ENCODE measurements at regions not wholly inside any gene's neighbourhood (a gene's known extent, or its start where the extent isn't known, plus 50 kb on each side); places are given as distances from the start of the nearest gene placed in this dataset.

DNA sequence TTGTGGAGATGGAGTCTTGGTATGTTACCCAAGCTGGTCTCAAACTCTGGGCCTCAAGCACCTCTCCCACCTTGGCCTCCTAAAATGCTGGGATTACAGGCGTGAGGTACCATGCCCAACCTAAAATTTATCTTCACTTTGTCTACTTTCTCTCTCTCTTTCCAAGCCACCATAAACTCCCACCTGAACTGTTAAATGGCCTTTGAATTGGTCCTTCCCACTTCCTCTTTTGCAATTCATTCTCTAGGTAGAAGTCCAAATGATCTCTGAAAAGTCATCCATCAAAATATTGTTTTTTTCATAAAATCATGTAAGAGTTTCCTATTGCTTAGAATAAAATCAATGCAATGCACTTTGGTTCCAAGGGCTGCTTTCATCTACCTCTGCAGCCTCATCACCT, 90.1 kb upstream of the CELF2 start:
- H3K27ac Mint-ChIP-seq (ENCODE audit: unreplicated experiment), result no peak overlapping the region
- no peak for DNase-seq (ENCODE audit: low spot score)
- H3K9me3 Mint-ChIP-seq (ENCODE audit: unreplicated experiment), result no peaks in the 10 kb centered on the region
- TF ChIP-seq, protein P1, sequence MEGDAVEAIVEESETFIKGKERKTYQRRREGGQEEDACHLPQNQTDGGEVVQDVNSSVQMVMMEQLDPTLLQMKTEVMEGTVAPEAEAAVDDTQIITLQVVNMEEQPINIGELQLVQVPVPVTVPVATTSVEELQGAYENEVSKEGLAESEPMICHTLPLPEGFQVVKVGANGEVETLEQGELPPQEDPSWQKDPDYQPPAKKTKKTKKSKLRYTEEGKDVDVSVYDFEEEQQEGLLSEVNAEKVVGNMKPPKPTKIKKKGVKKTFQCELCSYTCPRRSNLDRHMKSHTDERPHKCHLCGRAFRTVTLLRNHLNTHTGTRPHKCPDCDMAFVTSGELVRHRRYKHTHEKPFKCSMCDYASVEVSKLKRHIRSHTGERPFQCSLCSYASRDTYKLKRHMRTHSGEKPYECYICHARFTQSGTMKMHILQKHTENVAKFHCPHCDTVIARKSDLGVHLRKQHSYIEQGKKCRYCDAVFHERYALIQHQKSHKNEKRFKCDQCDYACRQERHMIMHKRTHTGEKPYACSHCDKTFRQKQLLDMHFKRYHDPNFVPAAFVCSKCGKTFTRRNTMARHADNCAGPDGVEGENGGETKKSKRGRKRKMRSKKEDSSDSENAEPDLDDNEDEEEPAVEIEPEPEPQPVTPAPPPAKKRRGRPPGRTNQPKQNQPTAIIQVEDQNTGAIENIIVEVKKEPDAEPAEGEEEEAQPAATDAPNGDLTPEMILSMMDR (IDR thresholded peaks at IDR 0.05; ENCODE audit: unreplicated experiment), result no peak
- H3K4me3 Mint-ChIP-seq (ENCODE audit: unreplicated experiment), result no peak overlapping the region
- no peaks in the 10 kb centered on the region for H3K27me3 Mint-ChIP-seq (ENCODE audit: unreplicated experiment)
- H3K36me3 Mint-ChIP-seq (ENCODE audit: low read depth, unreplicated experiment), result no peaks in the 10 kb centered on the region
- no peaks in the 10 kb centered on the region for H3K4me1 Mint-ChIP-seq (ENCODE audit: unreplicated experiment)

DNA sequence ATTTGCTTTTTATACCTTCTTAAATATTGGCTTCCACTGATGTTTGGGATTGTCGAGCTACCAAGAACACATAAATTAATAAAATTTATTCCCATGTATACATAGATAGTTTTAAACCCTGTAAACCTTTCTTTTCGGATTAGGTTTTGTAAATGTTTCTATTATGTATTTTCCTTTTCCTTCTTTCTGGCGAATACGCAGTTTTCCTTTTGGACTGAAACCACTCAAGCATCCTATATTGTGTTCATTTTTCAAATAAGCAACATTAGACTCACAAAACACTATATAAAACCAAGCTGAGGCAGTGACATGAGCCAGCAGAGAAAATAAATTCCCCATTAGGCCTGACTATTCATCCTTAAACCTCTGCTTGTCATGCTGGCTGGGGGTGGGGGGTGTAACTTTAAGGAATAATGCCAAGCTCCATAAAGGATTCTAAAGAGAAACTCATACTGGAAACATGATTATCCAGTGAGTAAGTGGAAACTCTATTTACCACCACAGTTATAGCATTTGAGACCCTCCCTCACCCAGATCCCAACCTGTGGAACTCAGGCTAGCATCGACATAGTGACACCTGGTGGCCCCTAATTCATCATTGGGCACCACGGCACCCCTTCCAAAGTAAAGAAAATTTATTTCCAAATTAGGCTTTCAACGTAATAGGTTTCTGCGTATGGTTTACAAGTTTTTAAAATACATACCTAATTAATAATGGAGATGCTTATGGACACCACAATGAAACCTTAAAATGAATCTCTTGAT, 86.5 kb upstream of the CELF2 start:
- H3K36me3 Mint-ChIP-seq (ENCODE audit: low read depth, unreplicated experiment), result no peaks in the 10 kb centered on the region
- no peaks in the 10 kb centered on the region for H3K4me1 Mint-ChIP-seq (ENCODE audit: unreplicated experiment)
- DNase-seq (ENCODE audit: low spot score), result no peak
- no peak overlapping the region for H3K27ac Mint-ChIP-seq (ENCODE audit: unreplicated experiment)
- H3K27me3 Mint-ChIP-seq (ENCODE audit: unreplicated experiment), result no peaks in the 10 kb centered on the region
- H3K4me3 Mint-ChIP-seq (ENCODE audit: unreplicated experiment), result no peak overlapping the region
- no peaks in the 10 kb centered on the region for H3K9me3 Mint-ChIP-seq (ENCODE audit: unreplicated experiment)
- TF ChIP-seq, protein P1 (IDR thresholded peaks at IDR 0.05; ENCODE audit: unreplicated experiment), result no peak

DNA sequence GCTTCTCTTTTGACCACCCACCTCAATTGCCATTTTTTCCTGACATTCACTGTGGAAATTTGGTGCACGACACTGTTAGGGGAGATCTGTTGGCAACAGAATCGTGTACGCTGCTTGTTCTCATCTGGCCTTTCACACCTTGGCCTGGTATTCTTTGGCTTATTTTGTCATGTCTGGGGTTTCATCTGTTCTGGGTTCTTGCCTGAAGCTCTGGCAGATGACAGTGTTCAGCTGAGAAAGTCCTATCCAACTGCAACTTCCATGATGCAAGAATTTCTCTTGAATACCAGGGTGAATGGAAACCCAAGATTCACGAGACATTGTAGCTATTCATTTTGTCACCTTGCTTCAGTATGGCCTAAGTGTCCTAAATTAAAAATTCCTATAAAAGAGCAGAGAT, 82.6 kb upstream of the CELF2 start:
- H3K27me3 Mint-ChIP-seq (ENCODE audit: unreplicated experiment), result no peaks in the 10 kb centered on the region
- no peak for DNase-seq (ENCODE audit: low spot score)
- TF ChIP-seq, protein P1 (IDR thresholded peaks at IDR 0.05; ENCODE audit: unreplicated experiment), result no peak
- H3K4me3 Mint-ChIP-seq (ENCODE audit: unreplicated experiment), result no peak overlapping the region
- H3K4me1 Mint-ChIP-seq (ENCODE audit: unreplicated experiment), result no peaks in the 10 kb centered on the region
- H3K9me3 Mint-ChIP-seq (ENCODE audit: unreplicated experiment), result no peaks in the 10 kb centered on the region
- H3K27ac Mint-ChIP-seq (ENCODE audit: unreplicated experiment), result no peak overlapping the region
- no peaks in the 10 kb centered on the region for H3K36me3 Mint-ChIP-seq (ENCODE audit: low read depth, unreplicated experiment)

DNA sequence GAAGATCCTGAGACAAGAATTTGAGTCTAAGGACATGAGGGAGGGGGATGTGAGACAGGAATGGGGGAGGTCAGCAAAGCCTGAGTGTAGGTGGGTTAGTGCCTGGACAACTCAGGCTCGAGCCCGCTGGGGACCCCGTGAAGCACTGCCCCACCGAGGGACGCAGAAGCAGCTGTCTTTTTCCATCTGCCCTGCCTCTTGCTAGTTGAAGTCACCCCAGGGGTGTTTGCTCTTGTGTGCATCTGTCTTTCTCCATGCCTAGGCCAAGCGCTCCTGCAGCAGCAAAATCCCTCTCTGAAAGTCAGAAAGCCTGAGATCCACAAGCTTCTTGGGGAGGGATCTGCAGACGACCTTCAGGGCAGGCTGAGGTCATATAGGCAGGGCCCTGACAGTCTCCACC, 79.0 kb upstream of the CELF2 start:
- Mint-ChIP-seq H3K27ac (ENCODE audit: unreplicated experiment) (no peak overlapping the region), H3K4me1 (ENCODE audit: unreplicated experiment) (no peaks in the 10 kb centered on the region), H3K36me3 (ENCODE audit: low read depth, unreplicated experiment) (peaks cover 4% of the 10 kb centered on the region), H3K4me3 (ENCODE audit: unreplicated experiment) (no peak overlapping the region), H3K27me3 (ENCODE audit: unreplicated experiment) (no peaks in the 10 kb centered on the region), H3K9me3 (ENCODE audit: unreplicated experiment) (peaks cover 6% of the 10 kb centered on the region)
- TF ChIP-seq, protein P1 (IDR thresholded peaks at IDR 0.05; ENCODE audit: unreplicated experiment), result no peak
- DNase-seq (ENCODE audit: low spot score), result no peak

DNA sequence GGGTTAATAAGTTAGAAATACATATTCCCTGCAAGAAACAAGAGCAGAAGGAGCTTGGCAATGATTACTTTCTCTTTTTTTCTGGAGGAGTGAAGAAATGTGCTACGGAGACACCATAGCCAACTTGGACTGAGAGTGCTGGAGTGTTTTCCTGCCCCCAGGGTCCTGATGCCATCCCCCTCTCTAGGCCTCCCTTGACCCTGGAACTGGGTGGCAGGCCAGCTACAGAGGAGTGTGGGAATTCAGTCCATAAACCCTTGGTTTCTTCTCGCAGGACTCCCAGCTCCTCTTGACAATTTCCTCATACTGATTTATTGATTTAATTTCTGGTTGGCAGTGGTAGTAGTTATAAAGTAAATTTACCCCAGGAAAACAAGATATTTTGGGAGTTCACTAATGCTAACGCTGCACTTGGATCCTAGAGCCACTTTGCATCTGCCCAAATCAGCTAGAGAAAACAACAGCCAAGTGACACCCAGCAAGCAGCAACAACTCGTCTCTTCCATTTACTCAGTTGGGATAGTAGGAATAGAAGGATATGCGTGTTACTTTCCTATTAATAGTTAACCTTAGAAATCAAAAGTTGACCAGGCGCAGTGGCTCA, 76.4 kb upstream of the CELF2 start:
- Mint-ChIP-seq H3K27me3 (ENCODE audit: unreplicated experiment) (no peaks in the 10 kb centered on the region), H3K4me3 (ENCODE audit: unreplicated experiment) (no peak overlapping the region), H3K36me3 (ENCODE audit: low read depth, unreplicated experiment) (peaks cover 8% of the 10 kb centered on the region), H3K9me3 (ENCODE audit: unreplicated experiment) (peaks cover 6% of the 10 kb centered on the region), H3K4me1 (ENCODE audit: unreplicated experiment) (no peaks in the 10 kb centered on the region), H3K27ac (ENCODE audit: unreplicated experiment) (no peak overlapping the region)
- TF ChIP-seq, protein P1 (IDR thresholded peaks at IDR 0.05; ENCODE audit: unreplicated experiment), result no peak
- no peak for DNase-seq (ENCODE audit: low spot score)
